GM12874 (cell line): ENCODE measurements at regions not wholly inside any gene's neighbourhood (a gene's known extent, or its start where the extent isn't known, plus 50 kb on each side); places are given as distances from the start of the nearest gene placed in this dataset.

Experiments
- TF ChIP-seq, protein P1 (sequence below): IDR thresholded peaks from 2 replicates; pipeline ENCODE4 v1.5.1; 2011; ENCODE audit warnings: low read depth, mild to moderate bottlenecking, control low read depth, low read length, moderate library complexity; ENCODE audit not compliant: insufficient read depth

DNA sequence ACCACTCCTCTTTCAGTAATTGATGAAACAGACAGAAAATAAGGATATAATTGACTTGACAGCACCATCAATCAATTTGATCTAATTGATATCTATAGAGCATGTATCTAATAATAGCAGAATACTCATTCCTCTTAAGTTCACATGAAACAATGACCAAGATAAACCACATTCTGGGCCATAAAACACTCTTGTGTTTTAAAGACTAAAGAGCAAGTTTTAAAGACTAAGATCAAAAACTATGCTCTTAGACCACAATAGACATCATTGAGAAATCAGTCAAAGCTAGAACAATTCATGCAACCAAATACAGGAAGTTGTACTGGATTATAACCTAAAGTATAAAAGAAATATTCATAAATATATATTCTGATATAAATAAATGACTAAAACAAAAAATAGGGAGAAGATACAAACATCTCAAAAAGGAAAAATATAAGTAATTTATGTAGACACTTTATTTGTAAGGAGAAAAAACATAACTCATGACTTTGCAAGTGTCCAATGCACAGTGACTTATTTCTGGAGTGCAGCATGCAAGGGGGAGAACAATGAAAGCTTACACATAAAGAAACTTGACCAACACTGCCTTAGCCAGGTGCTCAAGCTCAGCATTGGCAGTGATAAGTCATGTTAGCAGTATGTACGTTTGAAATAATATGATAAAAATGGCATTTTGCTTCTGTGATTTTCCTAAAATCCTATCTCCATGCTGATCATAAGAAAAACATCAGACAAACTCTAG lies 312.7 kb upstream of the IGFBP3 start:
- TF ChIP-seq, protein P1, sequence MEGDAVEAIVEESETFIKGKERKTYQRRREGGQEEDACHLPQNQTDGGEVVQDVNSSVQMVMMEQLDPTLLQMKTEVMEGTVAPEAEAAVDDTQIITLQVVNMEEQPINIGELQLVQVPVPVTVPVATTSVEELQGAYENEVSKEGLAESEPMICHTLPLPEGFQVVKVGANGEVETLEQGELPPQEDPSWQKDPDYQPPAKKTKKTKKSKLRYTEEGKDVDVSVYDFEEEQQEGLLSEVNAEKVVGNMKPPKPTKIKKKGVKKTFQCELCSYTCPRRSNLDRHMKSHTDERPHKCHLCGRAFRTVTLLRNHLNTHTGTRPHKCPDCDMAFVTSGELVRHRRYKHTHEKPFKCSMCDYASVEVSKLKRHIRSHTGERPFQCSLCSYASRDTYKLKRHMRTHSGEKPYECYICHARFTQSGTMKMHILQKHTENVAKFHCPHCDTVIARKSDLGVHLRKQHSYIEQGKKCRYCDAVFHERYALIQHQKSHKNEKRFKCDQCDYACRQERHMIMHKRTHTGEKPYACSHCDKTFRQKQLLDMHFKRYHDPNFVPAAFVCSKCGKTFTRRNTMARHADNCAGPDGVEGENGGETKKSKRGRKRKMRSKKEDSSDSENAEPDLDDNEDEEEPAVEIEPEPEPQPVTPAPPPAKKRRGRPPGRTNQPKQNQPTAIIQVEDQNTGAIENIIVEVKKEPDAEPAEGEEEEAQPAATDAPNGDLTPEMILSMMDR: no peak

DNA sequence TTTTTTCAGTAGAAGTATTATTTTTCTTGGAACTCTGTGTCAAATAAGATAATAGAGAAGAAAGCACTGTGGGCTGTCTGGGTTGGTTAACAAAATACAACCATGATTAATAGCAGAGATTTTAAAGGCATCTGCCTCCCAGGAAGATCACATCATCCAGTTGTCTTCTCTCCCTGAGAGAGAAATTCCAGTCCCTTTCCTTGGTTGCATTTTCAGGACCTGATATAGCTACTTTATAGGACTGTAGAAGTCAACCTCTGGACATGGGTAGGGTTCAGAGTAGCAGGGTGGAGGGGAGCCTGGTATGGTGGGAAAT lies 309.9 kb upstream of the IGFBP3 start:
- TF ChIP-seq, protein P1: no peak

DNA sequence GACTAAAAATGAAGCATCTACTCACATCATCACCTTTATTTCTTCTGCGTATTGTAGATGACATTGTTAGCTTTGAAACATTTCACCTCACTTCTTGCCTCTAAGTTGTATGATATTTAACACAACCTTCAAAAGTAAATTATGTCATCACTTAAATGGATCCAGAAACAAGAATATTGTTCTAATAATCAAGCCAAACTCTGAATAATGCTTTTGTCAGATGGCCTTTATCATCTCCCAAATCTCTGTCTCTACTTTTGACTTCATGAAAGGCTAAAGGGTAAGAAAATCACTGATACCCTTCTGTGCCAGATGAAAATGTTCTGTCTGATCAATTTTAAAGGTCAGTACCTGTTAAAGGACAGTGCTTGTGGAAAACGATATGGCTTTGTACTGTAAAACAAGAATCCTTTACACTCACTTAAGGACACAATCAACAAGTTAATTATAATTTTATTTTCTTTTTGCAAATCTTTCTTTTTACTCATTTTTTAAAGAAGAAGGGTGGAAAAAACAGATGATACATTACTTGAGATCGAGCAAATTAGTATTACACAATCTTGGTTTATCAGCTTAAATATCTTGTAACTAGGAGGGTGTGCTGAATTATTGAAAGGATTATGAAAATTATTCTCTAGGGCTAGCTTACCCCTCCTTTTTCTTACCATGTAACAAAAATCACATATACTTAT lies 309.4 kb upstream of the IGFBP3 start:
- TF ChIP-seq, protein P1: no peak

DNA sequence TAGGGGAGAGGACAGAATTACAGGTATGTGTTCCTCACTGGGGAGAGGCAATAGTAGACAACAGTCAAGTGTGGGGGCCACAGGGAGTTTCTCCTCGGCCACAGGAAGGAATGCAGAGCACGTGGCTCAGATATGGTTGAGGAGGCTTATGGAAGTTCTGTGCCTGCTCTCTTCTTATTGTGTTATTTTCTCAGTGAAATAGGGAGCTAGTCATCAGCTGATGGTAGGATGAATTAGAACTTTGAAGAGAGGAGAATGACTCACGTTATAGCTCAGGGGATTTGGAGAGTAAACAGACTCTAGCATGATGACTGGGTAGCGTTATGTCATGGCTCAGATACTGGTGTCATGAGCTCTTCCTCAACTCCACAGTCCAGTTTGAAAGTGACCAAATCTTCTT lies 308.3 kb upstream of the IGFBP3 start:
- TF ChIP-seq, protein P1: no peak

DNA sequence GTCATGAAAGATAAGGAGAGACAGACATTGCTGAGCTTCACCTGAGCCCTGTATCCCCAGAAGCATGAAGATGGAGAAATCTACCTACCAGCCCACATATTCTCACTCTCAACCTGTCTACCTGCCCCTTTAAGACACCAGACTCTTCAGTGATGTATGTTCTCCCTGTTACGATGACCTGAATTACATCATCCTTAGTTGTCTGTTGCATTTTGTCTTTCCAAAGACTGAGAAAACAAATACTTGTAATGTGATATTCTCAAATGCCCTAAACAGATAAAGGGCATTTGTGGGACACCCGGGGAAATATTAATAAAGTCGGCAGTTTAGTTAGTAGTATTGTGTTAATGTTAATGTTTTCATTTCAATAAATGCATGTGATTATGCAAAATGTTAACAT lies 305.8 kb upstream of the IGFBP3 start:
- TF ChIP-seq, protein P1: no peak

DNA sequence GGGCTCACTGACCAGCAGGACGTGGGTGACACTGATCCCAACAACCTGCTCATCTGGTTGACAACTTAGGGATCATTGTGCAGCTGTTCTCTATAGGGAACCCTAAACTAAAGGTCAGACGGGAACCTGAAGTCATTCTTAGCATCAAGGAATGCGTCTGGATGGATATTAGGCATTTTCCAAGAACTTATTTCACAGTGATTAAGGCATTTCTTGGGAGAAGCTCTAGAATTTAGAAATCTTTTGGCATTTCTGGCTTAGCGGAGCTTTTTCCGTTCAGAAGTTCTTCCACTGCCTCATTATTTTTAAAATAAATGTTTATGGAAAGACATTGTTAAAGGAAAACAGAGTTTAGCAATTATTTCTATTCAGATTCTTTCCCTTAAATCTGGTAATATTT lies 303.3 kb upstream of the IGFBP3 start:
- TF ChIP-seq, protein P1: no peak

DNA sequence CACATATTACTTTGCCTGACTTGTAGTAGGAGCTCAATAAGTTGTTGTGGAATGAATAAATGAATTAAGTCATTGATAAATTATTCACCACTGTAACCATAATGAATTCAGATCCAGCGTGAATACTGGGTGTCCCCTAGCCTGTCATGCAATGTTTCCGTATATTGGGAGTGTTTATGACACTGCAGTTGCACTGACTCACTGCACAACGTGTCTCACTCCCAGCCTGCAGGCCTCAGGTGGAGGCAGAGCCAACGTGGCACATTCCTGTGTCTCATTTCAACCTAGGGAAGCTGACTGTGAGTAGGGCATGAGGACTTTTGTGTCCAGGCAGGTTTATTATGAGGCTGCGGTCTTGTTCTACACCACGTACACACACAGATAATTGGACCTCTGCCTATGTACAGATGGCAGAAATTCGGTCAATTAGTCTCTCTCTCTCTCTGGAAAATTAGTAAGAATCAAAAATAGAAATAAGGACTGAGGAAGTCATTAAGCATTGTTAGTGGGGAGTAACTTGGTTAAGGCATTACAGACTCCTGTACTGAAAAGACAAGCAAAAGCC lies 299.1 kb upstream of the IGFBP3 start:
- TF ChIP-seq, protein P1: no peak
